GM21825 (cell line): ENCODE measurements at regions not wholly inside any gene's neighbourhood (a gene's known extent, or its start where the extent isn't known, plus 50 kb on each side); places are given as distances from the start of the nearest gene placed in this dataset.
"Not testable (repeated sequence)": the region's sequence is repeated elsewhere in the genome, so short reads cannot be mapped to it uniquely, and the experiment has no call there.

Source experiments
- ATAC-seq: cut with Tn5 transposase; IDR thresholded peaks from one replicate; pipeline ENCODE4 v1.9.1; 2021; ENCODE audit warnings: mild to moderate bottlenecking, moderate library complexity; ENCODE audit not compliant: unreplicated experiment

DNA sequence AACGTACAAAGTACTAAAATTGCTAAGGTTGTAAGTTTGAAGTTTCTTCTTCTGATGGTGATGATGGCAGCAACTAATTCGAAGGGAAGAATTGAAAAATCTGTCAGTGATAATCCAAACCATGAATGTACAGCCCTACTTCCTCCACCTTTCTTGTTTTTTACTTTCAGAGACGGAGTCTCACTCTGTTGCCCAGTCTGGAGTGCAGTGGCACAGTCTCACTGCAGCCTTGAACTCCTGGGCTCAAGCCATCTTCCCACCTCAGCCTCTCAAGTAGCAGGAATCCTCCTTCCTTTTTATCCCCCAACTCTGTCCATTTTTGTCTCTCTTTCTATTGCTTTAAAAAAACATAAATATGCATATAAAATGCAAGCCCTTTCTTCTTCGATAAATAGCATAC lies 112.3 kb upstream of the SOX21 start:
- ATAC-seq: no peak

DNA sequence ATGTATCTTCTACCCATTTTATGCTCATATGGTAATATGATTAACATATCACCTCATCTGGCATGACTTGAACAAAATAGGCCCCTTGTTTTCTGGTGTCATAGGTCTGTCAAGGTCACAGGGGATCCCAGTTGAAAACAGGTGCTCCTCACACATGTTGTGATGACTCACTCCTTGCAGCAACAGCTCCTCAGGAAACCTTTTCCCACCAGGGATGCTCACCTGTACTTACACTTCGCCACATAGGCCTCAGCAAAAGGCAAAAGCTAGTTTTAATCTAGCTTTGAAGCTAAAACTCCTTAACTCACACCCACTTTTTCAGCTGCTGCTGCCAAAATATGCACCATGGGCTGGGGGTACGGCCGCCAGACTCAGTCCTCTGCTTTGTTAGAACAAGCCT lies 110.0 kb upstream of the SOX21 start:
- ATAC-seq: no peak

DNA sequence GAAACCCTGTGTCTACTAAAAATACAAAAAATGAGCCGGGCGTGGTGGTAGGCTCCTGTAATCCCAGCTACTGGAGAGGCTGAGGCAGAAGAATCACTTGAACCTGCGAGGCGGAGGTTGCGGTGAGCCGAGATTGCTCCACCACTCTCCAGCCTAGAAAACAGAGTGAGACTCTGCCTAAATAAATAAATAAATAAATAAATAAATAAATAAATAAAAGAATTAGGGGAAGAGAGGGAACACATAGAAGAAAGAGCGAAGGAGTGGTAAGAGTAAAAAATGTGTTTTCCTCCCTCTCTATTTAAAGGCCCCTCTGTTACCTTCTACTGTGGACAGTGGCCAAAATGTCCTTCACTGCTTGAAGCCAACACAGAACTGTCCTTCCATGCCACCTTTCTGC lies 103.9 kb upstream of the SOX21 start:
- no peak for ATAC-seq

DNA sequence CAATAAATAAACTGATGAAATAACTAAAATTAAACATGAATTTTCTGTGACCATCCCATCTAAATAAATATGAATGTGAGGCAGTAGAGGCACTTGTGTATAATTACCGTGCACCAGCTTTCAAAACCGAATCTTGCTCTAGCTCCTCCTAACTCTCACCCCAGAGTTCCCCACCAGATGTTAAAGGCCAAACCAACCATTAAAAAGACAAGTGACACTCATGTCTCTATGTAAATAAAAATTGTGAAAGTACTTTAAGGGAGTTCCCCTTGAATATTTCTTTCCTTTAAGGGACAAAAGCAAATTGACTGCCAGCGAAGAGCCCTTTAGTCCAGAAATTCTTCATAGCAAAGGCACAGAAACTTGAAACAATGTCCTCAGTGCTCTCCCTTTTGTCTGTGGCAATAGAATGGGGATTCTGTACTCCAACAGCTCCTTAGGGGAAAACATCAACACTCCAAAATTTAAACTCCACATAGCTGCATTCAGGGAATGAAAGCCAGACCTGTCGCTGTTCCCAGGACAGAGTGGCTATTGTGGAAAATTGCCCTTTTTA lies 101.7 kb upstream of the SOX21 start:
- ATAC-seq: peak; percentile 95

DNA sequence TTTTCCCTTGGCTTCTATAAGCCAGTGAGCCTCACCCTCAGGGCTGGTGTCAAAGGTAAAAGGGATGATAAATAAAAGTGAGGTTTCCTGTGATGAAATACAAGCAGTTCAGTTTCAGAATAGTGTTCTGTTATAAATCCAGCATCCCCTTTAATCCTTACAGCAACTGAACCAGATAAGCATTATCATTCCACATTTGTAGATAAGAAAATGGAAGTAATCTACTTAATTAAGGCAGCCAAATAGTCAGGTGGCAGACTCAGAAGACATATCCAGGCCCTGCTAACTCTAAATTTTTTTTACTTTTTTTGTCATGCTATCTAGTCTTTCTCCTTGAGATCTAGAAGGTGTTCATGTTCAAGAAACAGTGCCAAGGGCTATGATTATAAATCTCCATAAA lies 99.4 kb upstream of the SOX21 start:
- no peak for ATAC-seq

DNA sequence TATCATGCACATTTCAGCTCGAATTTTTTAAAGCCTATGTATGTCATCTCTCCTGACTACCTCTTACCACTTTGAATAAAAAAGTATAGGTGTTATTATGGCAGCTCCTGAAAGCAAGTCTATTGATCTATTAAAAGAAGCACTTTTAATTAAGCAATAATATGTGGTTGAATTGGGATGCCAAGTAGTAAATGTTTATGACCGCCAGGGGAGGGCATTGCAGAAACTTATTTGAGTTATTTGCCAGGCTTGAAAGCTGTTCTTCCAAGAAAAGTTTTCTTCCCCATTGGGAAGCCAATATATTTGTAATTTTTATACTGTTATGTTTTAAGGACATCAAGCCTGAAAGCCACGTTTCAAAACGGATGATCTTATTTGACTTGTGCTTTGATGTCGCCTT lies 88.1 kb upstream of the SOX21 start:
- no peak for ATAC-seq

DNA sequence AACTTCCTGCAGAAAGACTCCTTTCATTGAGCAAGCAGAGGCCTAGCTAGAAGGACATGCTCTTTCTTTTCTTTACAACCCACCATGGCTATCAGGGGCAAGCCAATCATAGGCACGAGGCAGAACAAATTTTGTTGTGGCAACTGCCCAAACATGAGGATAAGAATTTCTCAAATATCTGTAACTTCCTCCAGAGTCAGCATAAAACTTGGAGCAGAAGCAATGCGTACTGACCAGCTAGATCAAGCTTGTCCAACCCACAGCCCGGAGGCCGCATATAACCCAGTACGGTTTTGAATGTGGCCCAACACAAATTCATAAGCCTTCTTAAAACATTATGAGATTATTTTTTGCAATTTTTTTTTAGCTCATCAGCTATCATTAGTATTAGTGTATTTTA lies 87.0 kb upstream of the SOX21 start:
- no peak for ATAC-seq

DNA sequence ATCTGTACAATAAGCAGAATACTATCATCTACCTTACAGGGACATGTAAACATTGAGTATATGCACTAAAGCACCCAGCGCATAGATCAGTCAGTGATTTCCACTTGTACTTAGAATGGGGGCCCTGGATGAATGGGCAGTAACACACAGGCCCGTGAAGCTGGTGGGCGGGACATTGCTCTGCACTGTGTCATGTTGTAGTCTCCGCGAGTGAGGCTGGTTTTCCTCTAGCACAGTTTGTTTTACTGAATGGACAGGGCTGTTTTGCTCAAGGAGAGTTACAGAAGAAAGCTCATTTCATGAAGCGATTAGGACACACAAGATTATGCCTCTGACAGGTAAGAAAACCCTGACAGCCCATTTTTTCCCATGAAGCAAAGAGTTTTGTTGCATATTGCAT lies 86.4 kb upstream of the SOX21 start:
- ATAC-seq: no peak

DNA sequence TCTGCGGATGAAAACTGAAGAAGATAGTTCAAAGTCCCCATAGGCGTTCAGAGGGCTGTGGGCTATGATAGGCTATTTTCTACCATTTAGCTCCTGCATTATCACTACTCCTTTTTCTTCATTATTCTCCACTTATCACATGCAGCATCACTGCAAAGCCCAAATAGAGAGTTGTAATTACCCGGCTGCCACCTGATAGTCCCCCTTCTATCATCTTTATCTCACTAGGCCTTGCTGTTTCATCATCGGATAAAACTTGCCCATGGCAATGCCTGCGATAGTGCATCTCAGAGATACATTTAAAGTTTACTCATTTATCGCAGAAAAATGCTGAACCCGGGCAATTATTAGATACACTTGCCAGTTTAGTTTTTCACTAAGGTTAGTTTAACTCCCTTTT lies 82.9 kb upstream of the SOX21 start:
- ATAC-seq: no peak

DNA sequence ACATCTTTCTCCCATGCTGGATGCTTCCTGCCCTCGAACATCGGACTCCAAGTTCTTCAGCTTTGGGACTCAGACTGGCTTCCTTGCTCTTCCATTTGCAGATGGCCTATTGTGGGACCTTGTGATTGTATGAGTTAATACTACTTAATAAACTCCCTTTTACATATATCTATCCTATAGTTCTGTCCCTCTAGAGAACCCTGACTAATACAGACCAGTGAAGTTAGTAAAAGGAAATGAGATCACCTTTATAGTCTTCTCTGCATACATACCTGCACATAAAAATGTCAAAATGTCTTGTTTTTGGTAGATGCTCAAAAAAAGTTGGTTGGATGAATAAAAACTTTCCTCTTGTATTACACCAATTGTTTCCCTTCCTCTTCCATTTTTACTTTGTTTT lies 73.9 kb upstream of the SOX21 start:
- ATAC-seq: not testable (repeated sequence)

DNA sequence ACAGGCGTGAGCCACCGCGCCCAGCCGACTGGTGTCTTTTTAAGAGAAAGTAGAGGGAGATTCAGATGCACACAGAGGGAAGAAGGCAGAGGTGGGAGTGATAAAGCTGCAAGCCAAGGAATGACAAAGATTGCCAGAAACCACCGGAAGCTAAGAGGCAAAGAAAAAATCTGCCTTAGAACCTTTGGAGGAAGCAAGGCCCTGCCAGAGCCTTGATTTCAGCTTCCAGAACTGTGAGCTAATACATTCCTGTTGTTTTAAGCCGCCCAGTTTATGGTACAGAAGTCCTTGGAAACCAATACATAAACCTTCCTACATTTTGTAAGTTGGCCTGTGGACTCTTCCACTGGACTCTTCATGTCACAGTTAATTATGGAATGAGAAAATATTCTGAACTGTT lies 71.7 kb upstream of the SOX21 start:
- ATAC-seq: no peak

DNA sequence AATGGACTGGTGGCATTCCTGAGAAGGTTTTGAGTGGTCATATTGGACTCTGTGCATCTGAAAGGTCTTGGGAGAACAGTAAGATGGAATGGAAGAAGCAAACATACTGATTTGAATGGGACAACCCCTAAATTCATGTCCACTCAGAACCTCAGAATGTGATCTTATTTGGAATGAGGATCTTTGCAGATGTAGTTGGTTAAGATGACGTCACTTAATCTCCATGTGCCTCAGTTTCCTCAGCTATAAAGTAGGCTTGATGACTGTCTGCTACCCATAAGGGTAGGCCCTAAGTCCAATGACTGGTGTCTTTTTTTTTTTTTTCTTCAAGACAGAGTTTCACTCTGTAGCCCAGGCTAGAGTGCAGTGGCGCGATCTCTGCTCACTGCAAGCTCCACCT lies 71.1 kb upstream of the SOX21 start:
- ATAC-seq: no peak

DNA sequence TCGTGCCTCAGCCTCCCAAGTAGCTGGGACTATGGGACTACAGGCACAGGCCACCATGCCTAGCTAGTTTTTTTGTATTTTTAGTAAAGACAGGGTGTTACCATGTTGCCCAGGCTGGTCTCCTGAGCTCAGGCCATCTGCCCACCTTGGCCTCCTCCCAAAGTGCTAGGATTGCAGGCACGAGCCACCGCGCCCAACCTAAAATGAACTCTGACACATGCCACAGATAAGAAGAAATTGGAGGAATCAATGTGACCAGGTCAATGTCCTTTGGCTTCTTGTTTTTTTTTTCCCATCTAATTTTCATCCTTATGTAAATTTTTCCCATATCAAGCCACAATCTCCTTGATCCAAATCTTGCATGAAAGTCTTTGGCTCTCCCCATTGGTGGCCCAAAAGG lies 68.1 kb upstream of the SOX21 start:
- ATAC-seq: no peak

DNA sequence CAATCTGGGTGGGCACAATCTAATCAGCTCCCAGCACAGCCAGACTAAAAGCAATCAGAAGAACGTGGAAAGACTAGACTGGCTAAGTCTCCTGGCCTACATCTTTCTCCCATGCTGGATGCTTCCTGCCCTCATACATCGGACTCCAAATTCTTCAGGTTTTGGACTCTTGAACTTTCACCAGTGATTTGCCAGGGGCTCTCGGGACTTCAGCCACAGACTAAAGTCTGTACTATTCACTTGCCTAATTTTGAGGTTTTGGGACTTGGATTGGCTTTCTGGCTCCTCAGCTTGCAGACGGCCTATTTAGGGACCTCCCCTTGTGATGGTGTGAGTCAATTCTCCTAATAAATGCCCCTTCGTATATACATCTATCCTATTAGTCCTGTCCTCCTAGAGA lies 66.6 kb upstream of the SOX21 start:
- ATAC-seq: no peak

DNA sequence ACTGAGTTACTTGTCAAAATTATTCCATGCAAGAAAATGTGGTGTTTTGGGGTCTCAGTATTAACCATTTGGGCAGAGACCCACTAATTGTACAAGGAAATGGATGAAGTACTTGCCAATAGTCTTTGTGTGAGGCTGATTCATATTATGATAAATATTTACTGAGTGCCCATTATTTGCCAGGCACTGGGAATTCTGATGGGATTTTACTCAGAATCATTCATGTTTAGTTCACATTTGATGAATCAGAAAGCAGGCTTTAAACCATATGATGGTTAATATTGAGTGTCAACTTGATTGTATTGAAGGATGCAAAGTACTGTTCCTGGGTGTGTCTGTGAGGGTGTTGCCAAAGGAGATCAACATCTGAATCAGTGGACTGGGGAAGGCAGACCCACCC lies 66.2 kb upstream of the SOX21 start:
- no peak for ATAC-seq

DNA sequence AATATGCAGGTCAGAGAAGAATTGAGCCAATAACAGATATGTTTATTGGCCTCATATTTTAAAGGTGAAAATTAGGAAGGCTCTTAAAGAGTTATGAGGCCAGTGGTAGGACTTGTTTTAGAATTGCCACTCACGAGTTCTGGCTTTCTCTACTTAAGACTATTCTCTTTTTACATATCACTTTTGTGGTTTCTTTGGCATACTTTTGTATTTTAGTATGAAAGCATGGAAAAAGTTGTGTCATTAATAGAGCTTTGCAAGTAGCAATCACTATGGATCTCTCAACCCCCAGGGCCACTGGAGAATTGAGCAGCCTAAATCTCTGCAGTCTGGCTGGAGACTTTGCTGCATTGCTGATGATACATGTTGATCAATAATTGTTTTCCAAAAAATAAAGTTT lies 64.6 kb upstream of the SOX21 start:
- no peak for ATAC-seq

DNA sequence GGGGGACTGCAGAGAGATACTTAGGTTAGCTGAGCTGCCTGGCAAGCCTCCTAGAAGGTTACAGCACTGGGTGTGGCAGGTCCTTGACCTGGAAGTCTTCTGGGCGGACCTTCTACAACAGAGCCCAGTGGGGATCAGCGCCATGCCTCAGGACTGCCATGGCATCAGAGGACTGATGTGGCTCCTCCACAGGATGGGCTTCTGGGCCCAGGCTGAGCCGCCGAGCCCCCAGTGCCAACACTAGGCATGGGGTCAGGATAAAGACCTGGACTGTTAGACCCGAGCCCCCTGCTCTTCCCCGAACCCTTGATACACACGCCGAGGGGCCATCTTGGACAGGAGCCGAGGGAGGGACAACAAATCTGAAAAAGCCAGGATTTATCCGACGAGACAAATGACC lies 64.0 kb upstream of the SOX21 start:
- ATAC-seq: no peak

DNA sequence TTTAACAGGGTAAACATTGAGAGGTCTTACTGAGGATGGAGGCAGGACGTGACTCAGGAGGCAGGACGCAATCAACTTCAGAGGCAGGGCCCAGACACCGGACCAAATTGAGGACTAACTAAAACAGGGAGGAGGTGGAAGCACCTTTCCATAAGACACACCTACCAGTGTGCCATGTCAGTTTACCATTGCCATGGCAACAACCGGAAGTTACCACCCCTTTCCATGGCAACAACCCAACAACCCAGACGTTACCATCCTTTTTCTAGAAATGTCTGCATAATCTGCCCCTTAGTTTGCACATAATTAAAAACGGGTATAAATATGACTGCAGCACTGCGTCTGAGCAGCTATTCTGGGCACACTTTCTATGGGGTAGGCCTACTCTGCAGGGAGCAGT lies 53.5 kb upstream of the SOX21 start:
- ATAC-seq: no peak

DNA sequence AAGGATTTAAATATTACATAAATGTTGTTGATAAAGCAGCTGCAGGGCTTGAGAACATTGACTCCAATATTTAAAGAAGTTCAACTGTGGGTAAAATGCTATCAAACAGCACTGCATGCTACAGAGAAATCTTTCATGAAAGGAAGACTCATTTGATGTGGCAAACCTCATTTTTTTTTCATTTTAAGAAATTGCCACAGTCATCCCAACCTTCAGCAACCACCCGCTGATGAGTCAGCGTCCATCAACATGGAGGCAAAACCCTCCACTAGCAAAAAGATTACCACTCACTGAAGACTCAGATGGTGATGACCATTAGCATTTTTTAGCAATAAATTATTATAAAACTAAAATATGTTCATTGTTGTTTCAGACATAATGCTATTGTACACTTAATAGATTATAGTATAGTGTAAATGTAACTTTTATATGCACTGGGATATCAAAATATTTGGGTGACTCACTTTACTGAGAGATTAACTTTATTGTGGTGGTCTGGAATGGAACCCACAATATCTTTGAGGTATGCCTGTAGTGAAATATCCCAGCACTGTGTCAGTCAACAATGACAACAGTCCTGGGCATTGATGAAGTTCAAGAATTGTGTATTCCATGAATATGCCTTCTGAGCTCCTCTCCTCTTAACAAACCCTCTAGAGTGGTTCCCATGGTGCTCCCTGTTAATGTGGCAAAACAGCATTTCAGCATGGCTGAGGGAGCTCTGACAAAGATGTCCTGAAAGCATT lies 52.4 kb upstream of the SOX21 start:
- ATAC-seq: no peak
